ENCODE measurements at regions not wholly inside any gene's neighbourhood (a gene's known extent, or its start where the extent isn't known, plus 50 kb on each side); places are given as distances from the start of the nearest gene placed in this dataset.

- H3K4me3 ChIP-seq (replicated peaks in 1 of 3; ENCODE audit: insufficient read depth in 1 of 3, low read depth in 1 of 3, low read length in 3 of 3), result no peak overlapping the region
- ChIA-PET CTCF (interaction anchor here (1.8 to 2.1 kb wide), 2 partner anchors 18 to 356 kb away, joined by 5 read pairs; no protein-coding TSS in a partner anchor), POLR2A (no interaction called here)
- no peaks in the 10 kb centered on the region for H3K36me3 ChIP-seq (ENCODE audit: control insufficient read depth in 2 of 2, extremely low read depth in 1 of 2, insufficient read depth in 2 of 2, low read length in 2 of 2)
- H3K79me2 ChIP-seq (ENCODE audit: control insufficient read depth, insufficient read depth, low read length), result no peaks in the 10 kb centered on the region
- H3K9me3 ChIP-seq (replicated peaks; ENCODE audit: control insufficient read depth, insufficient read depth, low read length), result no peaks in the 10 kb centered on the region
- H2AFZ ChIP-seq (ENCODE audit: low read depth, low read length), result no peak overlapping the region
- no peak overlapping the region for H3K4me2 ChIP-seq (ENCODE audit: insufficient read depth, low read length)
- peaks cover 0 to 4% of the 10 kb centered on the region in 2 experiments for H3K27me3 ChIP-seq (ENCODE audit: control insufficient read depth in 2 of 2, insufficient read depth in 2 of 2, low read length in 2 of 2)
- H3K9me1 ChIP-seq (replicated peaks; ENCODE audit: control insufficient read depth, extremely low read depth, insufficient read depth, low read length), result no peaks in the 10 kb centered on the region
- BruUV-seq (replicated peaks), result no TSS peak
- no peak overlapping the region for H3K9ac ChIP-seq (replicated peaks; ENCODE audit: extremely low read depth, insufficient read depth, low read length)
- no peak overlapping the region for H3K27ac ChIP-seq (ENCODE audit: insufficient read depth, low read depth, low read length)
- DNase-seq (ENCODE audit: low read depth, low spot score) (no peak), FAIRE-seq (no peak)
- H3K4me1 ChIP-seq (ENCODE audit: control insufficient read depth, extremely low read depth, insufficient read depth, low read length), result no peaks in the 10 kb centered on the region
- intact Hi-C loops (cut with micrococcal nuclease), result no loop called here
- no peaks in the 10 kb centered on the region for H4K20me1 ChIP-seq (replicated peaks; ENCODE audit: control insufficient read depth, extremely low read depth, insufficient read depth, low read length)
- no peak for TF ChIP-seq POLR2AphosphoS5 (IDR thresholded peaks at IDR 0.05; ENCODE audit: insufficient read depth, low read depth, low read length)
- TF ChIP-seq, protein P1, sequence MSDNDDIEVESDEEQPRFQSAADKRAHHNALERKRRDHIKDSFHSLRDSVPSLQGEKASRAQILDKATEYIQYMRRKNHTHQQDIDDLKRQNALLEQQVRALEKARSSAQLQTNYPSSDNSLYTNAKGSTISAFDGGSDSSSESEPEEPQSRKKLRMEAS (IDR thresholded peaks at IDR 0.05; ENCODE audit: insufficient read depth, insufficient read length), result no peak
- no peak for TF ChIP-seq JUN (IDR thresholded peaks at IDR 0.05; ENCODE audit: borderline replicate concordance, insufficient read depth, insufficient read length, low read depth)
- no peak for TF ChIP-seq EZH2 (IDR thresholded peaks at IDR 0.05; ENCODE audit: borderline replicate concordance, low read depth, low read length, severe bottlenecking)
- no peak for TF ChIP-seq MYC (IDR thresholded peaks at IDR 0.05; ENCODE audit: low read depth, low read length)
- no peak for TF ChIP-seq GATA2 (IDR thresholded peaks at IDR 0.05; ENCODE audit: insufficient read depth, insufficient read length, low read depth, low read length)
- no peak for TF ChIP-seq FOS (IDR thresholded peaks at IDR 0.05; ENCODE audit: borderline replicate concordance, insufficient read depth, low read length)
- TF ChIP-seq, protein P2, sequence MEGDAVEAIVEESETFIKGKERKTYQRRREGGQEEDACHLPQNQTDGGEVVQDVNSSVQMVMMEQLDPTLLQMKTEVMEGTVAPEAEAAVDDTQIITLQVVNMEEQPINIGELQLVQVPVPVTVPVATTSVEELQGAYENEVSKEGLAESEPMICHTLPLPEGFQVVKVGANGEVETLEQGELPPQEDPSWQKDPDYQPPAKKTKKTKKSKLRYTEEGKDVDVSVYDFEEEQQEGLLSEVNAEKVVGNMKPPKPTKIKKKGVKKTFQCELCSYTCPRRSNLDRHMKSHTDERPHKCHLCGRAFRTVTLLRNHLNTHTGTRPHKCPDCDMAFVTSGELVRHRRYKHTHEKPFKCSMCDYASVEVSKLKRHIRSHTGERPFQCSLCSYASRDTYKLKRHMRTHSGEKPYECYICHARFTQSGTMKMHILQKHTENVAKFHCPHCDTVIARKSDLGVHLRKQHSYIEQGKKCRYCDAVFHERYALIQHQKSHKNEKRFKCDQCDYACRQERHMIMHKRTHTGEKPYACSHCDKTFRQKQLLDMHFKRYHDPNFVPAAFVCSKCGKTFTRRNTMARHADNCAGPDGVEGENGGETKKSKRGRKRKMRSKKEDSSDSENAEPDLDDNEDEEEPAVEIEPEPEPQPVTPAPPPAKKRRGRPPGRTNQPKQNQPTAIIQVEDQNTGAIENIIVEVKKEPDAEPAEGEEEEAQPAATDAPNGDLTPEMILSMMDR (IDR thresholded peaks at IDR 0.05; ENCODE audit: extremely low read depth in 1 of 2, insufficient read depth in 1 of 2, low read depth in 1 of 2, low read length in 2 of 2), result no peak
- TF ChIP-seq POLR2A (IDR thresholded peaks at IDR 0.05; ENCODE audit: low read depth, low read length), result no peak
- dilution Hi-C loops (cut with MboI; ENCODE audit: extremely low pct_ligation_motif_present, low sequenced_read_pairs), result no loop called here
Observed at GRCh38 chr2:121052023-121052422, 233.0 kb downstream of the TFCP2L1 start.
